HEK293 (cell line): ENCODE measurements at regions not wholly inside any gene's neighbourhood (a gene's known extent, or its start where the extent isn't known, plus 50 kb on each side); places are given as distances from the start of the nearest gene placed in this dataset.

Source experiments
- CTCF ChIA-PET: fragments of 350-600 bp; formaldehyde crosslinking; extraction: SDS; loops from one replicate; lab custom pipeline; 2021; ENCODE audit warnings: antibody characterized with exemption; lab: Yijun Ruan, JAX
- POLR2A ChIA-PET: fragments of 300-600 bp; formaldehyde crosslinking; extraction: SDS; loops from one replicate; lab custom pipeline; 2020; ENCODE audit warnings: antibody characterized with exemption, inconsistent platforms; lab: Yijun Ruan, JAX
- H3K27ac ChIP-seq: fragments of 200-500 bp; sonication (Bioruptor generic); 2 replicates; pipeline ENCODE4 v1.5.1; 2014; ENCODE audit warnings: low read depth, low read length, control low read depth, inconsistent platforms; ENCODE audit errors: extremely low read depth
- H3K36me3 ChIP-seq, 2 experiments: fragments of 200-500 bp in 1 of 2; sonication (Bioruptor generic) in 1 of 2; 1 replicate in 1 of 2; 2 replicates in 1 of 2; pipeline ENCODE4 v1.5.1; 2014 to 2017; ENCODE audit warnings: inconsistent platforms in 2 of 2, low read length in 2 of 2; ENCODE audit not compliant: control insufficient read depth in 2 of 2, insufficient read depth in 1 of 2
- H3K4me1 ChIP-seq: fragments of 200-500 bp; sonication (Bioruptor generic); 2 replicates; pipeline ENCODE4 v1.5.1; 2014; ENCODE audit warnings: mild to moderate bottlenecking, low read length, inconsistent platforms; ENCODE audit not compliant: control insufficient read depth, insufficient read depth
- H3K4me3 ChIP-seq: 2 replicates; pipeline ENCODE4 v1.5.1; 2011; ENCODE audit warnings: low read depth, mild to moderate bottlenecking, control low read depth, low read length, moderate library complexity
- H3K9me3 ChIP-seq: fragments of 200-500 bp; sonication (Bioruptor generic); 2 replicates; pipeline ENCODE4 v1.5.1; 2014; ENCODE audit warnings: low read depth, low read length, inconsistent platforms; ENCODE audit not compliant: control insufficient read depth, insufficient read depth
- HOXC10 ChIP-seq: sonication (generic); formaldehyde crosslinking; IDR thresholded peaks from 2 replicates; pipeline ENCODE4 v1.8.1; 2023; ENCODE audit warnings: mild to moderate bottlenecking, missing genetic modification reagents
- IKZF3 ChIP-seq: fragments of 450-650 bp; IDR thresholded peaks from 2 replicates; pipeline ENCODE4 v1.5.0; 2018; ENCODE audit warnings: missing biosample characterization, mild to moderate bottlenecking, missing genetic modification characterization, moderate library complexity
- PRDM4 ChIP-seq: fragments of 450-650 bp; formaldehyde crosslinking; IDR thresholded peaks from 2 replicates; pipeline ENCODE4 v1.5.1; 2017; ENCODE audit warnings: missing biosample characterization, missing genetic modification characterization
- PRDM6 ChIP-seq: fragments of 450-650 bp; formaldehyde crosslinking; IDR thresholded peaks from 2 replicates; pipeline ENCODE4 v1.5.1; 2017; ENCODE audit warnings: missing biosample characterization, missing genetic modification characterization
- SP2 ChIP-seq: fragments of 450-650 bp; formaldehyde crosslinking; IDR thresholded peaks from 2 replicates; pipeline ENCODE4 v1.5.1; 2016; ENCODE audit warnings: missing biosample characterization, missing genetic modification characterization
- SP7 ChIP-seq: fragments of 450-650 bp; formaldehyde crosslinking; IDR thresholded peaks from 2 replicates; pipeline ENCODE4 v1.5.1; 2016; ENCODE audit warnings: missing biosample characterization, missing genetic modification characterization
- ZFHX2 ChIP-seq: fragments of 450-650 bp; formaldehyde crosslinking; conservative IDR thresholded peaks from 2 replicates; pipeline ENCODE4 v1.5.1; 2016; ENCODE audit warnings: missing biosample characterization, missing genetic modification characterization
- ZFP41 ChIP-seq: fragments of 450-650 bp; formaldehyde crosslinking; IDR thresholded peaks from 2 replicates; pipeline ENCODE4 v1.5.1; 2016; ENCODE audit warnings: missing biosample characterization, missing genetic modification characterization, borderline replicate concordance
- ZFP69B ChIP-seq: fragments of 450-650 bp; formaldehyde crosslinking; IDR thresholded peaks from 2 replicates; pipeline ENCODE4 v1.5.1; 2016; ENCODE audit warnings: missing biosample characterization, missing genetic modification characterization
- ZNF10 ChIP-seq: fragments of 450-650 bp; formaldehyde crosslinking; IDR thresholded peaks from 2 replicates; pipeline ENCODE4 v1.5.1; 2017; ENCODE audit warnings: missing biosample characterization, missing genetic modification characterization
- ZNF133 ChIP-seq: fragments of 450-650 bp; formaldehyde crosslinking; IDR thresholded peaks from 2 replicates; pipeline ENCODE4 v1.5.1; 2016; ENCODE audit warnings: missing biosample characterization, missing genetic modification characterization
- ZNF138 ChIP-seq: fragments of 450-650 bp; formaldehyde crosslinking; IDR thresholded peaks from 2 replicates; pipeline ENCODE4 v1.5.1; 2016; ENCODE audit warnings: missing biosample characterization, missing genetic modification characterization, borderline replicate concordance
- ZNF157 ChIP-seq: fragments of 450-650 bp; formaldehyde crosslinking; IDR thresholded peaks from 2 replicates; pipeline ENCODE4 v1.5.1; 2016; ENCODE audit warnings: missing biosample characterization, missing genetic modification characterization
- ZNF223 ChIP-seq: fragments of 450-650 bp; formaldehyde crosslinking; IDR thresholded peaks from 2 replicates; pipeline ENCODE4 v1.5.1; 2016; ENCODE audit warnings: missing biosample characterization, missing genetic modification characterization
- ZNF335 ChIP-seq: fragments of 450-650 bp; formaldehyde crosslinking; conservative IDR thresholded peaks from 2 replicates; pipeline ENCODE4 v1.5.1; 2016; ENCODE audit warnings: missing biosample characterization, missing genetic modification characterization
- ZNF624 ChIP-seq: fragments of 450-650 bp; formaldehyde crosslinking; IDR thresholded peaks from 2 replicates; pipeline ENCODE4 v1.5.1; 2017; ENCODE audit warnings: missing biosample characterization, missing genetic modification characterization
- ZSCAN18 ChIP-seq: fragments of 450-650 bp; formaldehyde crosslinking; IDR thresholded peaks from 2 replicates; pipeline ENCODE4 v1.5.1; 2016; ENCODE audit warnings: missing biosample characterization, missing genetic modification characterization
- TF ChIP-seq, protein P1 (sequence below): fragments of 450-650 bp; formaldehyde crosslinking; IDR thresholded peaks from 2 replicates; pipeline ENCODE4 v1.5.1; 2016; ENCODE audit warnings: missing biosample characterization, missing genetic modification characterization
- TF ChIP-seq, protein P2 (sequence below): fragments of 450-650 bp; formaldehyde crosslinking; IDR thresholded peaks from 2 replicates; pipeline ENCODE4 v1.5.1; 2016; ENCODE audit warnings: missing biosample characterization, missing genetic modification characterization, low read depth
- TF ChIP-seq, protein P3 (sequence below): fragments of 450-650 bp; formaldehyde crosslinking; IDR thresholded peaks from 2 replicates; pipeline ENCODE4 v1.5.1; 2016; ENCODE audit warnings: missing biosample characterization, missing genetic modification characterization, low read depth

DNA sequence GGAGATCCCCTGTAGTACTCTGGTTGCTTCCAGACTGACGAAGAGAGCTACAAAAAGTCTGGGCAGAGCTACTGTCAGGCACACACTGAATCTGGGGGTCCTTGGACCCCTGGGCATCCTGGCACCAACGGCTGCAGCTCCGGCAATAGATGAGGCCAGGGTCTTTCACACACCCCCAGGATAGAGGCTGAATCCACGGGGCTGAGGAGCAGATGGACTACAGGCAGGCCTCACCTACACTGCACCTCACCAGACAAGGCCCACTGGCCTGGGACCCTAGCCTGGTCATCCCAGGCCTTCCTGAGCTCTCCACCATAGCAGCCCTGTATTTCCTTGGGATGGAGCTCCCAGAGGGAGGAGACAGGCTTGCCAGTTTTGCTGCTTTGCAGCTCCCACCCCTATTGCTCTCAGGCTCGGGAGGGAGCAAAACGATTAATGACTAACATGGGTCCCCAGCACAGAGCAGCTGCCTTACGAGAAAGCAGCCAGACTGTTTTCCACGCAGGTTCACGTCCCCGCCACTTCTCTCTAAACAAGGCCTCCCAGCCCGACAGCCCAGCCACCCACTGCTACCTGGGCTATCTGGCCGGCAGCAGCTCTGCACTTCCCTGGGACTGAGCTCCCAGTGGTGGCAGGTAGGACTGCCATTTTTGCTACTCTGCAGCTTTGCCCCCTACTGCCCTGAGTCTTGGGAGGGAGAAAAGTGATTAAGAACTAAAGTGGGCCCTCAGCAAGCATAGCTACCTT lies 1022.5 kb upstream of the ADGRL2 start:
- POLR2A ChIA-PET, result no interaction called here
- Histone ChIP-seq H3K9me3 (no peaks in the 10 kb centered on the region), H3K36me3 (no peaks in the 10 kb centered on the region)
- TF ChIP-seq ZNF157 (no peak), SP2 (no peak), PRDM6 (tag by site-specific recombination) (no peak), ZSCAN18 (no peak), IKZF3 (tag by site-specific recombination) (no peak), ZNF624 (tag by site-specific recombination) (no peak), ZFP41 (tag by site-specific recombination) (no peak), ZFP69B (tag by site-specific recombination) (no peak), ZNF335 (tag by site-specific recombination) (no peak)
- TF ChIP-seq, protein P1, sequence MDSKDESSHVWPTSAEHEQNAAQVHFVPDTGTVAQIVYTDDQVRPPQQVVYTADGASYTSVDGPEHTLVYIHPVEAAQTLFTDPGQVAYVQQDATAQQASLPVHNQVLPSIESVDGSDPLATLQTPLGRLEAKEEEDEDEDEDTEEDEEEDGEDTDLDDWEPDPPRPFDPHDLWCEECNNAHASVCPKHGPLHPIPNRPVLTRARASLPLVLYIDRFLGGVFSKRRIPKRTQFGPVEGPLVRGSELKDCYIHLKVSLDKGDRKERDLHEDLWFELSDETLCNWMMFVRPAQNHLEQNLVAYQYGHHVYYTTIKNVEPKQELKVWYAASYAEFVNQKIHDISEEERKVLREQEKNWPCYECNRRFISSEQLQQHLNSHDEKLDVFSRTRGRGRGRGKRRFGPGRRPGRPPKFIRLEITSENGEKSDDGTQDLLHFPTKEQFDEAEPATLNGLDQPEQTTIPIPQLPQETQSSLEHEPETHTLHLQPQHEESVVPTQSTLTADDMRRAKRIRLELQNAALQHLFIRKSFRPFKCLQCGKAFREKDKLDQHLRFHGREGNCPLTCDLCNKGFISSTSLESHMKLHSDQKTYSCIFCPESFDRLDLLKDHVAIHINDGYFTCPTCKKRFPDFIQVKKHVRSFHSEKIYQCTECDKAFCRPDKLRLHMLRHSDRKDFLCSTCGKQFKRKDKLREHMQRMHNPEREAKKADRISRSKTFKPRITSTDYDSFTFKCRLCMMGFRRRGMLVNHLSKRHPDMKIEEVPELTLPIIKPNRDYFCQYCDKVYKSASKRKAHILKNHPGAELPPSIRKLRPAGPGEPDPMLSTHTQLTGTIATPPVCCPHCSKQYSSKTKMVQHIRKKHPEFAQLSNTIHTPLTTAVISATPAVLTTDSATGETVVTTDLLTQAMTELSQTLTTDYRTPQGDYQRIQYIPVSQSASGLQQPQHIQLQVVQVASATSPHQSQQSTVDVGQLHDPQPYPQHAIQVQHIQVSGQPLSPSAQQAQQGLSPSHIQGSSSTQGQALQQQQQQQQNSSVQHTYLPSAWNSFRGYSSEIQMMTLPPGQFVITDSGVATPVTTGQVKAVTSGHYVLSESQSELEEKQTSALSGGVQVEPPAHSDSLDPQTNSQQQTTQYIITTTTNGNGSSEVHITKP, result no peak
- TF ChIP-seq, all 188 proteins: peak for 0
- CTCF ChIA-PET, result interaction anchor here (0.7 kb wide), 1 partner anchor 14 kb away, joined by 3 read pairs; no protein-coding TSS in a partner anchor
- no peaks in the 10 kb centered on the region for H3K4me1 ChIP-seq
- no peak overlapping the region for H3K4me3 ChIP-seq
- H3K27ac ChIP-seq, result no peak overlapping the region

- CTCF ChIA-PET, result no interaction called here
- Histone ChIP-seq H3K36me3 (no peaks in the 10 kb centered on the region), H3K4me1 (no peaks in the 10 kb centered on the region), H3K4me3 (no peak overlapping the region), H3K9me3 (no peaks in the 10 kb centered on the region), H3K27ac (no peak overlapping the region)
- POLR2A ChIA-PET, result no interaction called here
- TF ChIP-seq ZNF10 (tag by site-specific recombination) (no peak), PRDM4 (no peak), ZNF223 (no peak), IKZF3 (tag by site-specific recombination) (no peak), HOXC10 (CRISPR knock-in tag) (no peak), ZFHX2 (tag by site-specific recombination) (no peak), ZNF138 (tag by site-specific recombination) (no peak), ZNF133 (tag by site-specific recombination) (no peak), SP7 (tag by site-specific recombination) (no peak)
- TF ChIP-seq, protein P2, sequence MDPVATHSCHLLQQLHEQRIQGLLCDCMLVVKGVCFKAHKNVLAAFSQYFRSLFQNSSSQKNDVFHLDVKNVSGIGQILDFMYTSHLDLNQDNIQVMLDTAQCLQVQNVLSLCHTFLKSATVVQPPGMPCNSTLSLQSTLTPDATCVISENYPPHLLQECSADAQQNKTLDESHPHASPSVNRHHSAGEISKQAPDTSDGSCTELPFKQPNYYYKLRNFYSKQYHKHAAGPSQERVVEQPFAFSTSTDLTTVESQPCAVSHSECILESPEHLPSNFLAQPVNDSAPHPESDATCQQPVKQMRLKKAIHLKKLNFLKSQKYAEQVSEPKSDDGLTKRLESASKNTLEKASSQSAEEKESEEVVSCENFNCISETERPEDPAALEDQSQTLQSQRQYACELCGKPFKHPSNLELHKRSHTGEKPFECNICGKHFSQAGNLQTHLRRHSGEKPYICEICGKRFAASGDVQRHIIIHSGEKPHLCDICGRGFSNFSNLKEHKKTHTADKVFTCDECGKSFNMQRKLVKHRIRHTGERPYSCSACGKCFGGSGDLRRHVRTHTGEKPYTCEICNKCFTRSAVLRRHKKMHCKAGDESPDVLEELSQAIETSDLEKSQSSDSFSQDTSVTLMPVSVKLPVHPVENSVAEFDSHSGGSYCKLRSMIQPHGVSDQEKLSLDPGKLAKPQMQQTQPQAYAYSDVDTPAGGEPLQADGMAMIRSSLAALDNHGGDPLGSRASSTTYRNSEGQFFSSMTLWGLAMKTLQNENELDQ (tag by site-specific recombination), result no peak
- TF ChIP-seq, protein P3, sequence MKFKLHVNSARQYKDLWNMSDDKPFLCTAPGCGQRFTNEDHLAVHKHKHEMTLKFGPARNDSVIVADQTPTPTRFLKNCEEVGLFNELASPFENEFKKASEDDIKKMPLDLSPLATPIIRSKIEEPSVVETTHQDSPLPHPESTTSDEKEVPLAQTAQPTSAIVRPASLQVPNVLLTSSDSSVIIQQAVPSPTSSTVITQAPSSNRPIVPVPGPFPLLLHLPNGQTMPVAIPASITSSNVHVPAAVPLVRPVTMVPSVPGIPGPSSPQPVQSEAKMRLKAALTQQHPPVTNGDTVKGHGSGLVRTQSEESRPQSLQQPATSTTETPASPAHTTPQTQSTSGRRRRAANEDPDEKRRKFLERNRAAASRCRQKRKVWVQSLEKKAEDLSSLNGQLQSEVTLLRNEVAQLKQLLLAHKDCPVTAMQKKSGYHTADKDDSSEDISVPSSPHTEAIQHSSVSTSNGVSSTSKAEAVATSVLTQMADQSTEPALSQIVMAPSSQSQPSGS (tag by site-specific recombination), result no peak
Measured at GRCh38 chr1:80776266-80776665, 1024.5 kb upstream of the ADGRL2 start.
